H1 (cell line): ENCODE measurements at regions not wholly inside any gene's neighbourhood (a gene's known extent, or its start where the extent isn't known, plus 50 kb on each side); places are given as distances from the start of the nearest gene placed in this dataset.

Experiments used
- CTCF ChIA-PET: fragments of 300-600 bp; sonication (Branson Sonifier 250); formaldehyde crosslinking; loops from one replicate; lab custom pipeline; 2021; ENCODE audit not compliant: partially characterized antibody; lab: Charles Lee
- POLR2A ChIA-PET: fragments of 300-600 bp; sonication (Branson Sonifier 250); formaldehyde crosslinking; loops from one replicate; lab custom pipeline; 2021; ENCODE audit warnings: inconsistent platforms; ENCODE audit not compliant: partially characterized antibody; lab: Charles Lee
- DNase-seq, 2 experiments: peaks; one replicate each; pipeline versions ENCODE4 v3.0.0 to v3.0.0-alpha.2; 2010 to 2022; ENCODE audit warnings: low spot score in 2 of 2, low read depth in 1 of 2, mixed read lengths in 1 of 2
- FAIRE-seq: peaks from 2 replicates; lab custom pipeline; 2011; peaks lifted over from hg19 to GRCh38; lab: Jason Lieb, UNC
- H2AFZ ChIP-seq: 2 replicates; pipeline ENCODE4 v1.8.1; 2012; ENCODE audit warnings: low read length, inconsistent platforms
- H2AK5ac ChIP-seq: 2 replicates; pipeline ENCODE4 v1.6.1; 2013; ENCODE audit warnings: low read depth, low read length
- H2BK120ac ChIP-seq: replicated peaks from 2 replicates; pipeline ENCODE3; 2013; ENCODE audit warnings: low read depth, low read length, inconsistent platforms
- H2BK12ac ChIP-seq: 2 replicates; pipeline ENCODE4 v1.6.1; 2013; ENCODE audit warnings: low read depth, low read length
- H2BK15ac ChIP-seq: 2 replicates; pipeline ENCODE4 v1.6.1; 2013; ENCODE audit warnings: low read length
- H2BK20ac ChIP-seq: 2 replicates; pipeline ENCODE4 v1.6.1; 2013; ENCODE audit warnings: low read length
- H2BK5ac ChIP-seq: 2 replicates; pipeline ENCODE4 v1.6.1; 2013; ENCODE audit warnings: low read depth, low read length
- H3K14ac ChIP-seq: 2 replicates; pipeline ENCODE4 v1.6.1; 2013; ENCODE audit warnings: inconsistent platforms; ENCODE audit not compliant: insufficient read length
- H3K18ac ChIP-seq: 2 replicates; pipeline ENCODE4 v1.6.1; 2013; ENCODE audit warnings: low read length; ENCODE audit errors: extremely low read depth
- H3K23ac ChIP-seq: 2 replicates; pipeline ENCODE4 v1.6.1; 2013; ENCODE audit warnings: inconsistent platforms; ENCODE audit not compliant: insufficient read length
- H3K23me2 ChIP-seq: 2 replicates; pipeline ENCODE4 v1.6.1; 2013; ENCODE audit warnings: low read depth, low read length
- H3K27ac ChIP-seq: 2 replicates; pipeline ENCODE4 v1.6.1; 2011; ENCODE audit warnings: low read depth, low read length, inconsistent platforms
- H3K27me3 ChIP-seq, 4 experiments: replicated peaks in 1 of 4; 1 replicate in 1 of 4; 2 replicates in 3 of 4; pipeline versions ENCODE4 v1.6.1 to v1.8.1; 2011 to 2013; ENCODE audit warnings: low read length in 3 of 4, mild to moderate bottlenecking in 3 of 4, inconsistent platforms in 2 of 4, mixed read lengths in 2 of 4, moderate library complexity in 1 of 4; ENCODE audit not compliant: control insufficient read depth in 3 of 4, insufficient read depth in 3 of 4; ENCODE audit errors: extremely low read depth in 1 of 4
- H3K36me3 ChIP-seq, 4 experiments: 2 replicates each; pipeline versions ENCODE4 v1.6.1 to v1.8.1; 2011 to 2013; ENCODE audit warnings: mild to moderate bottlenecking in 4 of 4, low read length in 3 of 4, moderate library complexity in 2 of 4, control low read depth in 1 of 4, inconsistent platforms in 1 of 4; ENCODE audit not compliant: insufficient read depth in 4 of 4, control insufficient read depth in 2 of 4
- H3K4ac ChIP-seq: replicated peaks from 2 replicates; pipeline ENCODE3; 2013; ENCODE audit warnings: low read length, low read depth, mixed read lengths, inconsistent platforms; ENCODE audit not compliant: insufficient read length
- H3K4me1 ChIP-seq, 4 experiments: replicated peaks in 1 of 4; 1 replicate in 1 of 4; 2 replicates in 3 of 4; pipeline versions ENCODE4 v1.6.1 to v1.8.1; 2011 to 2013; ENCODE audit warnings: low read length in 3 of 4, inconsistent platforms in 2 of 4, mixed read lengths in 1 of 4; ENCODE audit not compliant: insufficient read depth in 4 of 4, control insufficient read depth in 3 of 4
- H3K4me2 ChIP-seq, 2 experiments: 2 replicates each; pipeline versions ENCODE4 v1.6.1 to v1.8.1; 2011 to 2013; ENCODE audit warnings: low read depth in 2 of 2, low read length in 2 of 2, control low read depth in 1 of 2, inconsistent platforms in 1 of 2, mild to moderate bottlenecking in 1 of 2; ENCODE audit not compliant: insufficient read depth in 1 of 2
- H3K4me3 ChIP-seq, 4 experiments: fragments of 200-600, 300-600 bp in 1 of 4; sonication (generic), shearing (Covaris generic), sonication (Bioruptor Twin) in 1 of 4; 2 replicates each; pipeline versions ENCODE4 v1.5.1 to v1.8.1; 2011 to 2016; ENCODE audit warnings: low read length in 4 of 4, low read depth in 3 of 4, control low read depth in 2 of 4, inconsistent platforms in 2 of 4, mild to moderate bottlenecking in 2 of 4, mixed read lengths in 1 of 4, moderate library complexity in 1 of 4; ENCODE audit not compliant: insufficient read depth in 2 of 4; ENCODE audit errors: extremely low read depth in 1 of 4
- H3K56ac ChIP-seq: replicated peaks from 2 replicates; pipeline ENCODE3; 2013; ENCODE audit warnings: low read depth, mild to moderate bottlenecking, mixed read lengths, low read length, inconsistent platforms; ENCODE audit not compliant: insufficient read length
- H3K79me1 ChIP-seq: 2 replicates; pipeline ENCODE4 v1.6.1; 2013; ENCODE audit warnings: low read depth, low read length, control low read depth
- H3K79me2 ChIP-seq, 2 experiments: 2 replicates each; pipeline versions ENCODE4 v1.6.1 to v1.8.1; 2012 to 2013; ENCODE audit warnings: low read length in 2 of 2, mild to moderate bottlenecking in 2 of 2, inconsistent platforms in 1 of 2; ENCODE audit not compliant: insufficient read depth in 2 of 2, control insufficient read depth in 1 of 2
- H3K9ac ChIP-seq, 4 experiments: replicated peaks in 1 of 4; 1 replicate in 1 of 4; 2 replicates in 3 of 4; pipeline versions ENCODE4 v1.6.1 to v1.8.1; 2011 to 2013; ENCODE audit warnings: low read depth in 3 of 4, low read length in 3 of 4, control low read depth in 2 of 4, mild to moderate bottlenecking in 2 of 4, moderate library complexity in 2 of 4, inconsistent platforms in 1 of 4; ENCODE audit errors: extremely low read depth in 1 of 4
- H3K9me3 ChIP-seq, 2 experiments: 2 replicates each; pipeline versions ENCODE4 v1.6.1 to v1.8.1; 2012 to 2013; ENCODE audit warnings: mild to moderate bottlenecking in 2 of 2, moderate library complexity in 2 of 2, control low read depth in 1 of 2, inconsistent platforms in 1 of 2, low read depth in 1 of 2, low read length in 1 of 2, mixed read lengths in 1 of 2; ENCODE audit not compliant: insufficient read depth in 2 of 2
- H4K20me1 ChIP-seq, 2 experiments: replicated peaks in 1 of 2; 2 replicates each; pipeline versions ENCODE3 to v1.8.1; 2011 to 2013; ENCODE audit warnings: inconsistent platforms in 2 of 2, low read length in 2 of 2, mild to moderate bottlenecking in 1 of 2; ENCODE audit not compliant: insufficient read depth in 2 of 2, control insufficient read depth in 1 of 2
- H4K5ac ChIP-seq: 2 replicates; pipeline ENCODE4 v1.6.1; 2013; ENCODE audit warnings: low read length, low read depth, mixed read lengths, inconsistent platforms; ENCODE audit not compliant: insufficient read length
- H4K8ac ChIP-seq: 2 replicates; pipeline ENCODE4 v1.8.0; 2013; ENCODE audit warnings: mild to moderate bottlenecking, moderate library complexity, low read length, inconsistent platforms; ENCODE audit not compliant: insufficient read depth; ENCODE audit errors: extremely low read depth
- H4K91ac ChIP-seq: replicated peaks from 2 replicates; pipeline ENCODE3; 2013; ENCODE audit warnings: low read length, mixed read lengths, inconsistent platforms; ENCODE audit not compliant: insufficient read length
- ASH2L ChIP-seq: fragments of 200-600, 300-600 bp; sonication (generic); IDR thresholded peaks from one replicate; pipeline ENCODE4 v1.7.1; 2017; ENCODE audit warnings: low read length
- ATF3 ChIP-seq: IDR thresholded peaks from 2 replicates; pipeline ENCODE4 v1.6.1; 2011; ENCODE audit warnings: low read depth, mild to moderate bottlenecking, low read length; ENCODE audit not compliant: insufficient read depth
- BRCA1 ChIP-seq: IDR thresholded peaks from 2 replicates; pipeline ENCODE4 v1.6.1; 2012; ENCODE audit warnings: low read depth, low read length, improper control_type of control experiment
- CBX8 ChIP-seq: fragments of 300-800, 300-1000 bp; sonication (generic); IDR thresholded peaks from 2 replicates; pipeline ENCODE4 v1.7.1; 2016; ENCODE audit warnings: low read depth, low read length, borderline replicate concordance
- CREB1 ChIP-seq: IDR thresholded peaks from 2 replicates; pipeline ENCODE4 v1.6.1; 2012; ENCODE audit warnings: inconsistent platforms
- EP300 ChIP-seq, 2 experiments: IDR thresholded peaks; 1 replicate in 1 of 2; 2 replicates in 1 of 2; pipeline ENCODE4 v1.6.1; 2011 to 2012; ENCODE audit warnings: low read depth in 2 of 2, low read length in 2 of 2, mild to moderate bottlenecking in 2 of 2, borderline replicate concordance in 1 of 2, inconsistent platforms in 1 of 2, moderate library complexity in 1 of 2
- KDM1A ChIP-seq: fragments of 200-600, 300-600 bp; sonication (generic); IDR thresholded peaks from 2 replicates; pipeline ENCODE4 v1.7.1; 2016; ENCODE audit warnings: mild to moderate bottlenecking, low read length, borderline replicate concordance
- MAX ChIP-seq: IDR thresholded peaks from 2 replicates; pipeline ENCODE4 v1.6.1; 2012; ENCODE audit warnings: inconsistent platforms
- NANOG ChIP-seq: IDR thresholded peaks from 2 replicates; pipeline ENCODE4 v1.6.1; 2011; ENCODE audit warnings: low read length, low read depth, mild to moderate bottlenecking, inconsistent platforms; ENCODE audit not compliant: insufficient read depth, poor library complexity, severe bottlenecking
- SAP30 ChIP-seq: fragments of 300-600 bp; sonication (generic); IDR thresholded peaks from 2 replicates; pipeline ENCODE4 v1.7.1; 2012; ENCODE audit warnings: low read length, moderate library complexity, mild to moderate bottlenecking, inconsistent platforms; ENCODE audit not compliant: insufficient read depth, insufficient replicate concordance
- SP1 ChIP-seq: IDR thresholded peaks from 2 replicates; pipeline ENCODE4 v1.6.1; 2011; ENCODE audit warnings: low read depth, low read length
- SP2 ChIP-seq: IDR thresholded peaks from 2 replicates; pipeline ENCODE4 v1.6.1; 2012; ENCODE audit warnings: mild to moderate bottlenecking, low read length, inconsistent platforms
- SP4 ChIP-seq: IDR thresholded peaks from 2 replicates; pipeline ENCODE4 v1.6.1; 2012; ENCODE audit warnings: low read length, inconsistent platforms
- SUZ12 ChIP-seq: fragments of 200-600 bp; sonication (generic); IDR thresholded peaks from 2 replicates; pipeline ENCODE4 v1.6.1; 2012; ENCODE audit warnings: mild to moderate bottlenecking, inconsistent platforms, low read length, moderate library complexity, mixed read lengths
- TAF7 ChIP-seq: optimal IDR thresholded peaks from 2 replicates; pipeline ENCODE3; 2011; ENCODE audit warnings: low read depth, mild to moderate bottlenecking, inconsistent platforms, low read length, moderate library complexity, borderline replicate concordance
- ZNF274 ChIP-seq: IDR thresholded peaks from 2 replicates; pipeline ENCODE4 v1.7.0; 2012; ENCODE audit warnings: low read length, borderline replicate concordance; ENCODE audit errors: extremely low read depth

GRCh38 chr4:141814499-141814898, 178.1 kb downstream of the IL15 start:
- Histone ChIP-seq H2AFZ (no peak overlapping the region), H4K5ac (no peak overlapping the region), H3K4ac (no peak overlapping the region), H3K9ac (no peak overlapping the region), H2BK20ac (no peak overlapping the region), H3K36me3 (no peaks in the 10 kb centered on the region), H3K79me1 (no peaks in the 10 kb centered on the region), H3K79me2 (no peaks in the 10 kb centered on the region), H3K27ac (no peak overlapping the region), H3K23me2 (no peaks in the 10 kb centered on the region), H4K91ac (no peak overlapping the region), H2BK12ac (no peak overlapping the region), H3K4me3 (no peak overlapping the region), H3K9me3 (no peaks in the 10 kb centered on the region), H2AK5ac (no peak overlapping the region), H3K4me2 (no peak overlapping the region), H3K56ac (no peak overlapping the region), H3K14ac (no peak overlapping the region), H4K8ac (no peak overlapping the region), H2BK120ac (no peak overlapping the region), H3K4me1 (no peaks in the 10 kb centered on the region; a peak in 1 of 7 replicates), H4K20me1 (no peaks in the 10 kb centered on the region), H2BK15ac (no peak overlapping the region), H2BK5ac (no peak overlapping the region), H3K27me3 (no peaks in the 10 kb centered on the region), H3K18ac (no peak overlapping the region), H3K23ac (no peak overlapping the region)
- DNase-seq (no peak), FAIRE-seq (no peak)
- ChIA-PET CTCF (interaction anchor here (0.9 kb wide), 1 partner anchor 219 kb away, joined by 4 read pairs; no protein-coding TSS in a partner anchor), POLR2A (no interaction called here)
- TF ChIP-seq SP2 (no peak), CBX8 (no peak), SUZ12 (no peak), ZNF274 (no peak), MAX (no peak), SAP30 (no peak), CREB1 (no peak), NANOG (no peak), BRCA1 (no peak), ASH2L (no peak), SP4 (no peak), ATF3 (no peak), SP1 (no peak), TAF7 (no peak), KDM1A (no peak), EP300 (IDR thresholded peaks at IDR 0.05; ENCODE audit: borderline replicate concordance in 1 of 2, low read depth in 2 of 2, low read length in 2 of 2) (no peak)
